Right lobe of liver (tissue), 6 donors: ENCODE measurements at regions not wholly inside any gene's neighbourhood (a gene's known extent, or its start where the extent isn't known, plus 50 kb on each side); places are given as distances from the start of the nearest gene placed in this dataset.

Experiments
- ATAC-seq, 4 donors: fragments of 200-7000 bp; cut with Tn5 transposase; one replicate each; pipeline ENCODE4 v1.9.1; 2020; ENCODE audit warnings: mild to moderate bottlenecking in 4 of 4, moderate library complexity in 4 of 4
- DNase-seq, 3 donors: peaks; one replicate each; pipeline ENCODE4 v3.0.0-alpha.2; 2020
- H3K27ac ChIP-seq, 3 donors: fragments of 200-600 bp; one replicate each; pipeline ENCODE4 v1.8.0; 2022
- H3K27me3 ChIP-seq, 2 donors: fragments of 200-600 bp; one replicate each; pipeline ENCODE4 v1.8.0; 2022
- H3K36me3 ChIP-seq, 4 donors: fragments of 200-600 bp; sonication (generic) in 1 of 4; one replicate each; pipeline versions ENCODE4 v1.5.1 to v1.8.0; 2017 to 2022; ENCODE audit warnings: control low read depth in 1 of 4
- H3K4me1 ChIP-seq, 4 donors: fragments of 200-600 bp; sonication (generic) in 1 of 4; one replicate each; pipeline versions ENCODE4 v1.5.1 to v1.8.0; 2017 to 2022; ENCODE audit warnings: control low read depth in 1 of 4
- H3K4me3 ChIP-seq, 3 donors: fragments of 200-600 bp; one replicate each; pipeline ENCODE4 v1.8.0; 2022
- H3K9me3 ChIP-seq, 4 donors: fragments of 200-600 bp; sonication (generic) in 1 of 4; one replicate each; pipeline versions ENCODE4 v1.5.1 to v1.8.0; 2017 to 2022; ENCODE audit warnings: control low read depth in 1 of 4
- POLR2A ChIP-seq: fragments of 450-650 bp; IDR thresholded peaks from one replicate; pipeline ENCODE4 v1.6.1; 2017; ENCODE audit warnings: antibody characterized with exemption, mild to moderate bottlenecking
- WGBS: methylation state at CpG from one replicate; pipeline ENCODE4 v1.1.6; 2018; ENCODE audit warnings: low coverage, low lambda C conversion rate; ENCODE audit not compliant: insufficient coverage; ENCODE audit errors: missing lambda C conversion rate; 5-methylcytosine and 5-hydroxymethylcytosine counted together
- intact Hi-C, 2 donors: fragments of 100-400 bp; cut with DNase I; formaldehyde crosslinking; loops; one replicate each; pipeline versions ENCODE4 v1.11.2 to v1.14.1; 2022
- TF ChIP-seq, protein P1 (sequence below), 4 donors: fragments of 200-600 bp in 3 of 4; fragments of 450-650 bp in 1 of 4; IDR thresholded peaks; one replicate each; pipeline versions ENCODE4 v1.5.1 to v1.8.0; 2016 to 2022; ENCODE audit warnings: antibody characterized with exemption in 4 of 4, mild to moderate bottlenecking in 2 of 4
- donor health status: DM: no; HTN: yes; CAD: no.
- donor health status: DM: no; HTN: no; CAD: no.
- donor health status: DM: no; HTN: no; CAD: no.
- donor health status: DM: no; HTN: yes; CAD: no.
- donor health status: DM: no; HTN: yes; CAD: no.

DNA sequence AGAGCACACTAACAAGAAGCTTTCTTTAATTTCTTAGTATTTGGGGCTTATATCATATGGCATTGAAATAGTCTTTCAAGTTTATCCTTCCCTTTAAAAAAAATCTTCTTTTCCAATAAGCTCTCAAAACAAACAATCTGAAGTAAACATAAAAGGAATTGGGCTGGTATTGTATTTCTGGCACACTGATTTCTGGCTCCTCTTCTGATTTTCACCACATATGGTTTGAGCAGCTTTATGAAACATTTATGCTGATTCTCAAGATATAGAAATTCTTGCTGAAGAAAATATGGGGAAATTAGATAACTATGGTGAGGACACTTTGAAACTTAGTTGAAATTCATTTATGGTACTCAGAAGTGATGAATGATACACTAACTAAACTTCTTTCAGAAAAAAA lies 467.2 kb downstream of the TFAP2B start:
- intact Hi-C loops: no loop called here
- Histone ChIP-seq H3K27ac (no peak overlapping the region), H3K36me3 (no peaks in the 10 kb centered on the region), H3K9me3 (no peaks in the 10 kb centered on the region), H3K4me3 (no peak overlapping the region), H3K4me1 (no peaks in the 10 kb centered on the region), H3K27me3 (no peaks in the 10 kb centered on the region)
- ATAC-seq: no peak
- DNase-seq: no peak
- TF ChIP-seq, protein P1, sequence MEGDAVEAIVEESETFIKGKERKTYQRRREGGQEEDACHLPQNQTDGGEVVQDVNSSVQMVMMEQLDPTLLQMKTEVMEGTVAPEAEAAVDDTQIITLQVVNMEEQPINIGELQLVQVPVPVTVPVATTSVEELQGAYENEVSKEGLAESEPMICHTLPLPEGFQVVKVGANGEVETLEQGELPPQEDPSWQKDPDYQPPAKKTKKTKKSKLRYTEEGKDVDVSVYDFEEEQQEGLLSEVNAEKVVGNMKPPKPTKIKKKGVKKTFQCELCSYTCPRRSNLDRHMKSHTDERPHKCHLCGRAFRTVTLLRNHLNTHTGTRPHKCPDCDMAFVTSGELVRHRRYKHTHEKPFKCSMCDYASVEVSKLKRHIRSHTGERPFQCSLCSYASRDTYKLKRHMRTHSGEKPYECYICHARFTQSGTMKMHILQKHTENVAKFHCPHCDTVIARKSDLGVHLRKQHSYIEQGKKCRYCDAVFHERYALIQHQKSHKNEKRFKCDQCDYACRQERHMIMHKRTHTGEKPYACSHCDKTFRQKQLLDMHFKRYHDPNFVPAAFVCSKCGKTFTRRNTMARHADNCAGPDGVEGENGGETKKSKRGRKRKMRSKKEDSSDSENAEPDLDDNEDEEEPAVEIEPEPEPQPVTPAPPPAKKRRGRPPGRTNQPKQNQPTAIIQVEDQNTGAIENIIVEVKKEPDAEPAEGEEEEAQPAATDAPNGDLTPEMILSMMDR (IDR thresholded peaks at IDR 0.05): no peak
- TF ChIP-seq POLR2A: no peak

DNA sequence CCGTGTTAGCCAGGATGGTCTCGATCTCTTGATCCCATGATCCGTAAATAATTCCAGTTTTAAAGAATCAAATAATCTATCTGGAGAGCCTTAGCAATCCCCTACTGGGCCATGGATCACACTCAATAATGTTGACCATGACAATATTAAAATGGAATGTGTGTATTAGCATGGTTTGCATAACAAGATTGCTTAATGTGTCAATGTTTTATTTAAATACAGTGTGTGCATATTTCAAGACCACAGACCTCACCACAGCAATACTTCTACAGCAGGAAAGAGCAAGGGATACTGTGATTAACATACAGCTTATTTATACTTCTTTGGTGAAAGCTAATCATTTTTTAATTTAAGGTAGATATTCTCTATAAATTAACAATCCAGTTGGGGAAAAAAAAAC lies 470.4 kb downstream of the TFAP2B start:
- TF ChIP-seq POLR2A: no peak
- TF ChIP-seq, protein P1 (IDR thresholded peaks at IDR 0.05): no peak
- H3K27ac ChIP-seq: no peak overlapping the region
- WGBS: 84% methylated on average over 3 of the region's 3 CpGs
- H3K4me3 ChIP-seq: no peak overlapping the region
- no peaks in the 10 kb centered on the region for H3K4me1 ChIP-seq
- H3K36me3 ChIP-seq: no peaks in the 10 kb centered on the region
- ATAC-seq (no peak), DNase-seq (no peak)
- no peaks in the 10 kb centered on the region for H3K9me3 ChIP-seq
- no peaks in the 10 kb centered on the region for H3K27me3 ChIP-seq
- intact Hi-C loops: no loop called here

DNA sequence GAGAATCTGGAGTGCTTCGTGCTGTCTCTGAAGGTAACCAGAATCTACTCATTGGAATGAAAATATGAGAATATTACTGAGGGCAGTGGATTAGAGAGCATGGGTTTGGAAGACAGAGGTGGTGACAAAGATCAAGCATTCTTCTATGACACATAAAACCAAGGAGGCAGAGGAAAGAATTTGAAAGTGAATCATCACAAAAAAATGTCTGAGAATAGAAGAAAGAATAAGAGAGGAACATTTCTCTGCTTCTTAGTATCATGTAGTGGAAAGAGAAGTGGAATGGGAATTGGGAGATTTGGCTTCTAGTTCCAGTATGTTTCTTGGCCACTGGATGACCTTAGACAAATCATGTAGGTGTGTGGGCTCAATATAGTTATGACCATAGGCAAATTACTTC lies 474.0 kb downstream of the TFAP2B start:
- Histone ChIP-seq H3K4me3 (no peak overlapping the region), H3K27me3 (no peaks in the 10 kb centered on the region), H3K27ac (no peak overlapping the region), H3K9me3 (no peaks in the 10 kb centered on the region), H3K4me1 (no peaks in the 10 kb centered on the region), H3K36me3 (no peaks in the 10 kb centered on the region)
- DNase-seq (no peak), ATAC-seq (no peak)
- 62% methylated on average over 1 of the region's 1 CpG for WGBS
- no peak for TF ChIP-seq POLR2A
- TF ChIP-seq, protein P1 (IDR thresholded peaks at IDR 0.05): no peak
- intact Hi-C loops: no loop called here

DNA sequence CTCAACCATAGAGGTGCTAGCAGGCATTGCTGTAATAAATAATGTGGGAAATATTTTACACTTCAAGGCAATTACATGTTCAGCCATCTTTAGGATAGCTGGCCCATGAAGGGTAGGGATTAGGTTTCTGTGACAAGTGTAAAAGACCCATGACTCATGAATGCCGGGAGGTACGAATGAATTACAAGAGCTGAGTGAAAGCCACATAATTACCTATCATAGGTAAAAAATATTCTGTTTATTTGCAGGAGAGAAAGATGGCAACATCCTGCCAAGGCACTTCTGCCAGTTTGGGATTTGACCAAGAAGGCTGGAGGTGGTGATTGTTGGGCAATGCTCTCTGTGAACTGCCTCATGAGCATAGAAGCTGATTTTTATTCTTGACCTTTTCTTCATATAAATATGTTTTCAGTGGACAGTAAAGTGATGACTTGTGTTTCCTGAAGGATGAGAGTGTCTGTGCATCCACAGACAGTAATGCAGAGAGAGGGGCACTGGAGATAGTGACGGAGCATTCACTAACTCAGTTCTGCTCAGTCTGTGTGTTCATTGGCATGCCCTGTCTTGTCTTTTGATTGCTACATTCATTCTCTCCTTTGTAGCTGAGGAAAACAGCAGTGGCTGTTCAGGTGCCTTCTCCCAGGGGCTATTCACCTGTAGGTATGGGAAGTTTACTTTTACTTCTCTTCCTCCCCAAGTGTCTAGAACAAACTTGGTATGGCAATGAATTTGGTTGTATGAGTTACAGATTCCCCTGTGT lies 481.1 kb downstream of the TFAP2B start:
- Histone ChIP-seq H3K27ac (no peak overlapping the region), H3K9me3 (no peaks in the 10 kb centered on the region), H3K4me1 (no peaks in the 10 kb centered on the region), H3K36me3 (no peaks in the 10 kb centered on the region), H3K4me3 (no peak overlapping the region), H3K27me3 (no peaks in the 10 kb centered on the region)
- no peak for TF ChIP-seq POLR2A
- TF ChIP-seq, protein P1 (IDR thresholded peaks at IDR 0.05): no peak
- DNase-seq: no peak
- intact Hi-C loops: no loop called here
- WGBS: 90% methylated on average over 3 of the region's 3 CpGs
- ATAC-seq: no peak

DNA sequence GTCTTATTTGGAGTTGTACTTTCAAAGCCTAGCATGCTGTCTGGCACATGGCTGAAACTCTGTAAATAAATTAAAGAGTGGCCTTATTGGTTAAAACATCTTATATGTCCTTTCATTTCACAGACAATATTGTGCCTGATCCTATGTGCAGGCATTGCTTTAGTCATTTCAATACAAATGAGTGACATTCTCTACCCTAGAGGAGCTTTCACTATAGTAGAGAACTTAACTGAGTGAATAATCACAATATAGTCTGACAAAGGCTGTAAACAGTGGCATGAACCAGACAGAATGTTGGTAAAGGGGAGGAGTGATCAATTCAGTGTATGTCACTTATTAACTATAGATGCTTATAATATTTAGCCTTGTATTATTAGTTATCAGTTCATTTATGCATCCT lies 481.8 kb downstream of the TFAP2B start:
- Histone ChIP-seq H3K27me3 (no peaks in the 10 kb centered on the region), H3K9me3 (no peaks in the 10 kb centered on the region), H3K27ac (no peak overlapping the region), H3K4me3 (no peak overlapping the region), H3K36me3 (no peaks in the 10 kb centered on the region), H3K4me1 (no peaks in the 10 kb centered on the region)
- DNase-seq: no peak
- no peak for ATAC-seq
- intact Hi-C loops: no loop called here
- TF ChIP-seq POLR2A: no peak
- TF ChIP-seq, protein P1 (IDR thresholded peaks at IDR 0.05): no peak
